ENCODE measurements at regions not wholly inside any gene's neighbourhood (a gene's known extent, or its start where the extent isn't known, plus 50 kb on each side); places are given as distances from the start of the nearest gene placed in this dataset.

GRCh38 chr2:41216978-41217377, 765.1 kb upstream of the SLC8A1 start:
- ATAC-seq: peak in 7 of 8 donors; percentile 29 to 92 (median 79)
- no peak for TF ChIP-seq CTCF (IDR thresholded peaks at IDR 0.05)
- H3K4me3 ChIP-seq: no peak overlapping the region
- H3K4me1 ChIP-seq: no peaks in the 10 kb centered on the region
- H3K27me3 ChIP-seq: no peaks in the 10 kb centered on the region
- H3K9me3 ChIP-seq: peaks cover 0 to 15% (median 0%) of the 10 kb centered on the region in 11 donors
- 38 to 44% methylated on average over 1 of the region's 1 CpG for WGBS, 2 donors
- peak overlapping the region in 1 of 10 donors; percentile 3 for H3K27ac ChIP-seq
- DNase-seq: peak in 1 of 2 donors; percentile 9
- H3K36me3 ChIP-seq: no peaks in the 10 kb centered on the region
- intact Hi-C loops (cut with DNase I): no loop called here

GRCh38 chr2:41222593-41222992, 770.7 kb upstream of the SLC8A1 start:
- H3K4me3 ChIP-seq: no peak overlapping the region
- no peaks in the 10 kb centered on the region for H3K36me3 ChIP-seq
- peaks cover 0 to 30% (median 0%) of the 10 kb centered on the region in 11 donors for H3K9me3 ChIP-seq
- intact Hi-C loops (cut with DNase I): no loop called here
- no peaks in the 10 kb centered on the region for H3K27me3 ChIP-seq
- ATAC-seq (no peak), DNase-seq (no peak)
- TF ChIP-seq CTCF (IDR thresholded peaks at IDR 0.05): no peak
- WGBS, 2 donors: 41 to 53% methylated on average over 1 of the region's 1 CpG
- no peak overlapping the region for H3K27ac ChIP-seq
- H3K4me1 ChIP-seq: no peaks in the 10 kb centered on the region

GRCh38 chr2:41234093-41234492, 782.2 kb upstream of the SLC8A1 start:
- ATAC-seq: no peak
- no peak for TF ChIP-seq CTCF (IDR thresholded peaks at IDR 0.05)
- Histone ChIP-seq H3K4me3 (no peak overlapping the region), H3K4me1 (no peaks in the 10 kb centered on the region), H3K27ac (no peak overlapping the region), H3K27me3 (no peaks in the 10 kb centered on the region), H3K36me3 (no peaks in the 10 kb centered on the region), H3K9me3 (peaks cover 0 to 65% (median 4%) of the 10 kb centered on the region in 11 donors)
- no peak for DNase-seq
- 53 to 55% methylated on average over 1 of the region's 1 CpG for WGBS, 2 donors
- intact Hi-C loops (cut with DNase I): no loop called here

- Histone ChIP-seq H3K4me3 (no peak overlapping the region), H3K4me1 (no peaks in the 10 kb centered on the region), H3K27me3 (no peaks in the 10 kb centered on the region), H3K36me3 (no peaks in the 10 kb centered on the region), H3K27ac (peak overlapping the region in 4 of 10 donors; percentile 6 to 41 (median 30)), H3K9me3 (peaks cover 0 to 41% (median 0%) of the 10 kb centered on the region in 11 donors)
- TF ChIP-seq CTCF (IDR thresholded peaks at IDR 0.05): no peak
- intact Hi-C loops (cut with DNase I): no loop called here
- DNase-seq: peak in 1 of 2 donors; percentile 60
- ATAC-seq: peak; percentile 27 to 97 (median 90)
- 69 to 73% methylated on average over 4 of the region's 4 CpGs for WGBS, 2 donors
These were observed 789.6 kb upstream of the SLC8A1 start for GRCh38 chr2:41241325-41242000.

Measured in heart right ventricle (tissue), 16 donors.